Spleen (tissue), 11 donors: ENCODE measurements at regions not wholly inside any gene's neighbourhood (a gene's known extent, or its start where the extent isn't known, plus 50 kb on each side); places are given as distances from the start of the nearest gene placed in this dataset.

ENCODE experiments used
- DNase-seq: peaks from one replicate; pipeline ENCODE4 v3.0.0-alpha.2; 2020
- H3K27ac ChIP-seq, 8 donors: fragments of 200-600 bp; sonication (generic) in 7 of 8; 1 replicate in 4 of 8; 2 replicates in 4 of 8; pipeline versions ENCODE4 v1.5.0 to v1.8.0; 2016 to 2021; ENCODE audit warnings: inconsistent platforms in 4 of 8, mild to moderate bottlenecking in 4 of 8, moderate library complexity in 1 of 8
- H3K27me3 ChIP-seq, 7 donors: fragments of 200-600 bp; sonication (generic) in 6 of 7; replicated peaks in 1 of 7; 1 replicate in 4 of 7; 2 replicates in 3 of 7; pipeline versions ENCODE4 v1.5.0 to v1.8.0; 2016 to 2021; ENCODE audit warnings: inconsistent platforms in 3 of 7, mild to moderate bottlenecking in 1 of 7
- H3K36me3 ChIP-seq, 6 donors: fragments of 200-600 bp; sonication (generic) in 5 of 6; 1 replicate in 4 of 6; 2 replicates in 2 of 6; pipeline versions ENCODE4 v1.5.0 to v1.8.0; 2016 to 2021; ENCODE audit warnings: inconsistent platforms in 2 of 6
- H3K4me1 ChIP-seq, 6 donors: fragments of 200-600 bp; sonication (generic) in 5 of 6; 1 replicate in 3 of 6; 2 replicates in 3 of 6; pipeline versions ENCODE4 v1.5.0 to v1.8.0; 2016 to 2021; ENCODE audit warnings: inconsistent platforms in 3 of 6
- H3K4me3 ChIP-seq, 8 donors: fragments of 200-600 bp; sonication (generic) in 7 of 8; 1 replicate in 4 of 8; 2 replicates in 4 of 8; pipeline versions ENCODE4 v1.5.0 to v1.8.0; 2016 to 2021; ENCODE audit warnings: inconsistent platforms in 4 of 8, mild to moderate bottlenecking in 4 of 8, moderate library complexity in 2 of 8
- H3K9me3 ChIP-seq, 8 donors: fragments of 200-600 bp; sonication (generic) in 7 of 8; 1 replicate in 4 of 8; 2 replicates in 4 of 8; pipeline versions ENCODE4 v1.5.0 to v1.8.0; 2016 to 2021; ENCODE audit warnings: inconsistent platforms in 4 of 8
- POLR2A ChIP-seq, 3 donors: fragments of 450-650 bp; IDR thresholded peaks; one replicate each; pipeline ENCODE4 v1.5.1; 2017; ENCODE audit warnings: antibody characterized with exemption in 3 of 3, mild to moderate bottlenecking in 1 of 3
- POLR2AphosphoS5 ChIP-seq, 3 donors: sonication (generic); formaldehyde crosslinking; IDR thresholded peaks; one replicate each; pipeline ENCODE4 v1.5.1; 2017; ENCODE audit warnings: antibody characterized with exemption in 3 of 3
- WGBS, 5 donors: extraction: QIAGEN DNeasy Blood & Tissue Kit in 3 of 5; methylation state at CpG; one replicate each; pipeline versions ENCODE4 v1.1.5 to v1.1.7; 2013 to 2018; 5-methylcytosine and 5-hydroxymethylcytosine counted together
- intact Hi-C: fragments of 100-400 bp; cut with DNase I; formaldehyde crosslinking; loops from one replicate; pipeline ENCODE4 v1.15.0; 2023; ENCODE audit warnings: low total_unique reads
- TF ChIP-seq, protein P1 (sequence below), 11 experiments: fragments of 200-600 bp in 7 of 11; fragments of 450-650 bp in 4 of 11; sonication (generic) in 4 of 11; IDR thresholded peaks in 8 of 11; conservative IDR thresholded peaks in 3 of 11; 1 replicate in 7 of 11; 2 replicates in 4 of 11; pipeline versions ENCODE4 v1.4.0 to v1.8.0; 2016 to 2021; ENCODE audit warnings: antibody characterized with exemption in 11 of 11, inconsistent platforms in 4 of 11, mild to moderate bottlenecking in 1 of 11
- donor health status: healthy with polysubstance abuse.
- donor health status: DM: no; HTN: no; CAD: no; lungs with moderate emphysema.
- donor health status: DM: no; HTN: no; CAD: no.
- donor health status: Bipolar disorder and iron deficiency.
- donor health status: healthy.
- donor health status: DM: no; HTN: no; CAD: no.
- donor health status: DM: yes; HTN: yes; CAD: no.

DNA sequence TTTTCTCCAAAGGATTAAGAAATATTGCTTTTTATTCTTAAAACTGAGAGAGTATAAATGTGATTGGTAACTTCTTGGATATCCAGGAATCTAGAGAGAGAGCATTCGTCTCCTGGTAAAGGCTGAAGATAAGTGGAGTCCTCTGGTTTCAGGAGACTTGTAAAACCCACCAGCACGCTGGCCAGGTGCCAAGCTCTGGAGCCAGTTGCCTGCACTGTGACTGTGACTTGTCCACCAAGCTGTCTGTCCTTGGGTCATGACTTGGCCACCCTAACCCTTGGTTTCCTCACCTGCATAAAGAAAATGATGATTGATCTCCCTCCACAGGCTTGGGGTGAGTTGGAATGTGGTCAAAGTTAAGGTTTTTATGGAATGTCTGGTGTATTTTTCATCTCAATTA is 185.4 kb upstream of the NCKAP5 start:
- TF ChIP-seq POLR2AphosphoS5 (IDR thresholded peaks at IDR 0.05) (no peak), POLR2A (IDR thresholded peaks at IDR 0.05) (no peak)
- TF ChIP-seq, protein P1, sequence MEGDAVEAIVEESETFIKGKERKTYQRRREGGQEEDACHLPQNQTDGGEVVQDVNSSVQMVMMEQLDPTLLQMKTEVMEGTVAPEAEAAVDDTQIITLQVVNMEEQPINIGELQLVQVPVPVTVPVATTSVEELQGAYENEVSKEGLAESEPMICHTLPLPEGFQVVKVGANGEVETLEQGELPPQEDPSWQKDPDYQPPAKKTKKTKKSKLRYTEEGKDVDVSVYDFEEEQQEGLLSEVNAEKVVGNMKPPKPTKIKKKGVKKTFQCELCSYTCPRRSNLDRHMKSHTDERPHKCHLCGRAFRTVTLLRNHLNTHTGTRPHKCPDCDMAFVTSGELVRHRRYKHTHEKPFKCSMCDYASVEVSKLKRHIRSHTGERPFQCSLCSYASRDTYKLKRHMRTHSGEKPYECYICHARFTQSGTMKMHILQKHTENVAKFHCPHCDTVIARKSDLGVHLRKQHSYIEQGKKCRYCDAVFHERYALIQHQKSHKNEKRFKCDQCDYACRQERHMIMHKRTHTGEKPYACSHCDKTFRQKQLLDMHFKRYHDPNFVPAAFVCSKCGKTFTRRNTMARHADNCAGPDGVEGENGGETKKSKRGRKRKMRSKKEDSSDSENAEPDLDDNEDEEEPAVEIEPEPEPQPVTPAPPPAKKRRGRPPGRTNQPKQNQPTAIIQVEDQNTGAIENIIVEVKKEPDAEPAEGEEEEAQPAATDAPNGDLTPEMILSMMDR (IDR thresholded peaks at IDR 0.05 in 8 of 11, conservative IDR thresholded peaks at IDR 0.05 in 3 of 11): no peak
- intact Hi-C loops: no loop called here
- H3K4me3 ChIP-seq: no peak overlapping the region
- H3K27ac ChIP-seq: no peak overlapping the region
- no peaks in the 10 kb centered on the region for H3K36me3 ChIP-seq
- WGBS, 5 donors: 53 to 82% (median 65%) methylated on average over 2 of the region's 2 CpGs
- H3K9me3 ChIP-seq: no peaks in the 10 kb centered on the region
- no peaks in the 10 kb centered on the region for H3K4me1 ChIP-seq
- H3K27me3 ChIP-seq: no peaks in the 10 kb centered on the region
- DNase-seq: no peak

DNA sequence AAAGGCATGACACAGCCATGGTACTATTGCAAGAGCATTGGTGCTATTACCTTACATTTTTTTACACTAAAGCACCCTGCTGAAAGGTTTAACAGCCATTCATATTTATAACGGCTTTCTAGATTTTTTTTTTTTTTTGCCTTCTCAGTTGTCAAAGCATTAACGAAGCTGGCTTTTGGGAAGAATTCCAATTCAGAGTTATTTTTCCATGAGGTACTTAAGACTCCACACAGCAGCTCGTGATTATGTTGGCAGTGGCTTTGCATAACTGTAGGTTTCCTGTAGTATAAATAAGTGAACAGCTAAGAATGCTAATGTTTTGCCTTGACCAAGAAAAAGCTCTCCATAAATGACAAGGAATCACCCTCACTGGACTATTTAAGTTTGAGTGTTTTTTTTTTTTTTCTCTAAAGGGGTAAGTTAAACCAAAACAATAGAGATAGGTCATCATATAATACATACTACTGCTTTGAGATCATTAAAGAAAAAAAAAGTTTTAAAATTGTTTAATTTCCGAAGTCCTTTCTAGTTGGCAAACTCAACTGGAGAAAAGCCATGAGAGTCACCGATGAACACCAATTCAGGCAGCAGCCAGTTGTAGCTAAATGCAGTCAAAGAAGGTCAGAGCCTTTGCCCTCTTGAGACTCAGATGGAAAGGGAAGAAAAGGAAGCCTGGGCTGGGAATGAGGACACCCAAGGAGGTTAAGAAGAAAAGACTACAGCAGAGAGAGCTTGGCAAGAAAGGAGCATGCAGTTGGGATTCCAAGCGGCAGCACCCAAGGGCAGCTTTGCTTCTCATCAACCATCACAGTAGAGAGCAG is 187.4 kb upstream of the NCKAP5 start:
- Histone ChIP-seq H3K36me3 (no peaks in the 10 kb centered on the region), H3K4me3 (no peak overlapping the region), H3K9me3 (no peaks in the 10 kb centered on the region), H3K27me3 (no peaks in the 10 kb centered on the region), H3K4me1 (no peaks in the 10 kb centered on the region), H3K27ac (no peak overlapping the region)
- intact Hi-C loops: no loop called here
- WGBS, 5 donors: 61 to 70% (median 66%) methylated on average over 6 of the region's 6 CpGs
- TF ChIP-seq POLR2A (IDR thresholded peaks at IDR 0.05): no peak
- no peak for TF ChIP-seq POLR2AphosphoS5 (IDR thresholded peaks at IDR 0.05)
- TF ChIP-seq, protein P1 (IDR thresholded peaks at IDR 0.05 in 8 of 11, conservative IDR thresholded peaks at IDR 0.05 in 3 of 11): no peak
- no peak for DNase-seq

DNA sequence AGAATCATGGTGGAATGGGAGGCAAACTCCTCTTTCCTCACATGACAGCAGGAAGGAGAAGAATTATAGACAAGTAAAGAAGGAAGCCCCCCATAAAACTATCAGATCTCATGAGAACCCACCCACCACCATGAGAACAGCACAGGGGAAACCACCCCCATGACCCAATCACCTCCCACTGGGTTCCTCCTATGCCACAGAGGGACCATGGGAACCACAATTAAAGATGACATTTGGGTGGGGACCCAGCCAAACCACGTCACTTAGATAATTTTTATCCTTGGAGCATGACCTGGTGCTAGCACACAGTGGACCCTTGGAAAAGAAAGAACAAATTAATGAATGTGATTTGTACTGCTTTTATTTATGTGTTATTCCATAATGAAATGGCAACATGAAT is 188.6 kb upstream of the NCKAP5 start:
- H3K27me3 ChIP-seq: no peaks in the 10 kb centered on the region
- H3K27ac ChIP-seq: no peak overlapping the region
- H3K36me3 ChIP-seq: no peaks in the 10 kb centered on the region
- 51 to 70% (median 64%) methylated on average over 1 of the region's 1 CpG for WGBS, 5 donors
- TF ChIP-seq, protein P1 (IDR thresholded peaks at IDR 0.05 in 8 of 11, conservative IDR thresholded peaks at IDR 0.05 in 3 of 11): no peak
- TF ChIP-seq POLR2AphosphoS5 (IDR thresholded peaks at IDR 0.05): no peak
- TF ChIP-seq POLR2A (IDR thresholded peaks at IDR 0.05): no peak
- intact Hi-C loops: no loop called here
- H3K4me3 ChIP-seq: no peak overlapping the region
- no peak for DNase-seq
- H3K9me3 ChIP-seq: no peaks in the 10 kb centered on the region
- H3K4me1 ChIP-seq: no peaks in the 10 kb centered on the region

DNA sequence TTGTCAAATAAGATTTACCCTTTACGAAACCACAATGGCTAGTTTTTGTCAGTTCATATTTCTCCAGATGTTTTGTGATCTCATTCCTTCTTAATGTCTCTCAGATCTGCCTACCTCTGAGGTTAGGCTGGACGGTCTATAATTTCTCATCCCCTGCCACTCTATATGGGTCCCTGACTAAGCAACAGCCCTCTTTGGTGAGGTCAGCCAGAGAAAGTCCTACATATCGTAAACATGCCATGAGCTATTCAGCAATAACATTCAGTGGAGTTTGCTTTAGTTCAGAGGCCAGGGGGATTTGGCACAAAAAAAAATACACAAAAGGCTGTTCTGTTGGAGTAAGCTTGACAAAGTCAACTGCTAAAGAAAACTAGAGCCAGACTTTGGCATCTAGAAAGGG is 192.1 kb upstream of the NCKAP5 start:
- TF ChIP-seq POLR2AphosphoS5 (IDR thresholded peaks at IDR 0.05) (no peak), POLR2A (IDR thresholded peaks at IDR 0.05) (no peak)
- TF ChIP-seq, protein P1 (IDR thresholded peaks at IDR 0.05 in 8 of 11, conservative IDR thresholded peaks at IDR 0.05 in 3 of 11): no peak
- Histone ChIP-seq H3K4me3 (no peak overlapping the region), H3K36me3 (no peaks in the 10 kb centered on the region), H3K9me3 (no peaks in the 10 kb centered on the region), H3K4me1 (no peaks in the 10 kb centered on the region), H3K27me3 (no peaks in the 10 kb centered on the region), H3K27ac (no peak overlapping the region)
- no peak for DNase-seq
- WGBS, 5 donors: 82 to 91% (median 89%) methylated on average over 3 of the region's 3 CpGs
- intact Hi-C loops: no loop called here
